WTC11 (cell line): ENCODE measurements at regions not wholly inside any gene's neighbourhood (a gene's known extent, or its start where the extent isn't known, plus 50 kb on each side); places are given as distances from the start of the nearest gene placed in this dataset.

Source experiments
- ATAC-seq: fragments of 200-7000 bp; cut with Tn5 transposase; 2 replicates; pipeline ENCODE4 v1.10.0; 2021; ENCODE audit warnings: mild to moderate bottlenecking, moderate library complexity
- CTCF ChIA-PET: fragments of 300-600 bp; sonication (Branson Sonifier 250); formaldehyde crosslinking; loops from one replicate; lab custom pipeline; 2021; ENCODE audit warnings: antibody characterized with exemption; lab: Charles Lee
- POLR2A ChIA-PET: fragments of 350-600 bp; sonication (Branson Sonifier 250); formaldehyde crosslinking; loops from one replicate; lab custom pipeline; 2021; ENCODE audit warnings: antibody characterized with exemption; lab: Charles Lee
- DNase-seq: peaks from one replicate; pipeline ENCODE4 v3.0.0; 2021; ENCODE audit warnings: low spot score
- H3K27ac Mint-ChIP-seq: 2 replicates; pipeline ENCODE4 v1.8.0; 2021; ENCODE audit warnings: mixed read lengths
- H3K27me3 Mint-ChIP-seq: 2 replicates; pipeline ENCODE4 v1.8.0; 2021; ENCODE audit warnings: low read depth, mild to moderate bottlenecking, moderate library complexity, mixed read lengths
- H3K36me3 Mint-ChIP-seq: 2 replicates; pipeline ENCODE4 v1.8.0; 2021; ENCODE audit warnings: mixed read lengths
- H3K4me1 Mint-ChIP-seq: 2 replicates; pipeline ENCODE4 v1.8.0; 2022; ENCODE audit warnings: mixed read lengths
- H3K4me3 Mint-ChIP-seq: 2 replicates; pipeline ENCODE4 v1.8.0; 2021; ENCODE audit warnings: mild to moderate bottlenecking, moderate library complexity, mixed read lengths
- H3K9me3 Mint-ChIP-seq: 2 replicates; pipeline ENCODE4 v1.8.0; 2021; ENCODE audit warnings: mixed read lengths
- GABPB1 ChIP-seq: sonication (generic); formaldehyde crosslinking; IDR thresholded peaks from 2 replicates; pipeline ENCODE4 v1.8.1; 2023; ENCODE audit warnings: mild to moderate bottlenecking, missing genetic modification reagents
- MXD4 ChIP-seq: fragments of 250-450 bp; sonication (Bioruptor Pico); IDR thresholded peaks from 2 replicates; pipeline ENCODE4 v1.8.0; 2021; ENCODE audit warnings: mild to moderate bottlenecking, moderate library complexity, borderline replicate concordance
- NR2C2 ChIP-seq: sonication (generic); formaldehyde crosslinking; IDR thresholded peaks from 2 replicates; pipeline ENCODE4 v1.8.0; 2022; ENCODE audit warnings: mild to moderate bottlenecking, missing genetic modification reagents
- TCF7 ChIP-seq: sonication (generic); formaldehyde crosslinking; IDR thresholded peaks from 2 replicates; pipeline ENCODE4 v1.8.0; 2022; ENCODE audit warnings: mild to moderate bottlenecking, low read depth, missing genetic modification reagents, moderate library complexity
- ZNF317 ChIP-seq: sonication (generic); formaldehyde crosslinking; IDR thresholded peaks from 2 replicates; pipeline ENCODE4 v1.8.1; 2023; ENCODE audit warnings: low read depth, mild to moderate bottlenecking, moderate library complexity, missing genetic modification reagents, borderline replicate concordance
- ZNF671 ChIP-seq: fragments of 250-450 bp; sonication (Bioruptor Pico); IDR thresholded peaks from 2 replicates; pipeline ENCODE4 v1.8.0; 2021; ENCODE audit warnings: mild to moderate bottlenecking
- TF ChIP-seq, protein P1 (sequence below): fragments of 250-450 bp; sonication (Bioruptor Pico); conservative IDR thresholded peaks from 2 replicates; pipeline ENCODE4 v1.9.0; 2021; ENCODE audit warnings: mild to moderate bottlenecking
- TF ChIP-seq, protein P2 (sequence below): sonication (generic); formaldehyde crosslinking; IDR thresholded peaks from 2 replicates; pipeline ENCODE4 v1.8.1; 2022; ENCODE audit warnings: low read depth, missing genetic modification reagents, borderline replicate concordance
- TF ChIP-seq, protein P3 (sequence below): sonication (generic); formaldehyde crosslinking; IDR thresholded peaks from 2 replicates; pipeline ENCODE4 v1.8.1; 2023; ENCODE audit warnings: mild to moderate bottlenecking, missing genetic modification reagents
- TF ChIP-seq, protein P4 (sequence below): sonication (generic); formaldehyde crosslinking; conservative IDR thresholded peaks from 2 replicates; pipeline ENCODE4 v1.8.1; 2022; ENCODE audit warnings: mild to moderate bottlenecking, missing genetic modification reagents
- TF ChIP-seq, protein P5 (sequence below): sonication (generic); formaldehyde crosslinking; IDR thresholded peaks from 2 replicates; pipeline ENCODE4 v1.8.1; 2022; ENCODE audit warnings: missing genetic modification reagents, borderline replicate concordance
- TF ChIP-seq, protein P6 (sequence below): sonication (generic); formaldehyde crosslinking; IDR thresholded peaks from 2 replicates; pipeline ENCODE4 v1.8.0; 2023; ENCODE audit warnings: mild to moderate bottlenecking, missing genetic modification reagents
- TF ChIP-seq, protein P7 (sequence below): fragments of 250-450 bp; sonication (Bioruptor Pico); IDR thresholded peaks from 2 replicates; pipeline ENCODE4 v1.9.0; 2021; ENCODE audit warnings: mild to moderate bottlenecking

DNA sequence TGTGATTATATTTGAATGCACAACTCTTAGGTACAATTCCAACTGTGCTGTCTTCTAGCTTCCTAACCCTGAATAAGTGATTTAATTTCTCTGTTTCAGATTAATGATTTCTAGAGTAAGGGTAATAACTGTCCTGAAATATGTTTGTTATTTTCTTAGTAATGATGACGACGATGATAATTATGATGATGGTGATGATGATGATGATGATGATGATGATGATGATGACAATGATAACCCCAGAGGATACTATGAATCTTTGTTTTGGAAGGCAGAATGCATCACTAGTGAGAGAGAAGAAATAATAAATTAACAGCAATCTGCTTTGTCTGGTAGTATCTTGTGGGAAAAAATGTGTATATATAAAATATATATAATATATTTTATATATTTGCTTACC lies 317.1 kb upstream of the CDH8 start:
- ATAC-seq (no peak), DNase-seq (no peak)
- H3K27ac Mint-ChIP-seq, result no peak overlapping the region
- no peak overlapping the region for H3K4me3 Mint-ChIP-seq
- no peaks in the 10 kb centered on the region for H3K27me3 Mint-ChIP-seq
- H3K9me3 Mint-ChIP-seq, result no peaks in the 10 kb centered on the region; the same call in 1 of the 2 replicates
- ChIA-PET POLR2A (no interaction called here), CTCF (interaction anchor here (1.3 kb wide), 1 partner anchor 192 kb away, joined by 3 read pairs; no protein-coding TSS in a partner anchor)
- H3K4me1 Mint-ChIP-seq, result no peaks in the 10 kb centered on the region
- H3K36me3 Mint-ChIP-seq, result no peaks in the 10 kb centered on the region
- no peak for TF ChIP-seq TCF7 (CRISPR knock-in tag)
- no peak for TF ChIP-seq GABPB1 (CRISPR knock-in tag)
- TF ChIP-seq, protein P1, sequence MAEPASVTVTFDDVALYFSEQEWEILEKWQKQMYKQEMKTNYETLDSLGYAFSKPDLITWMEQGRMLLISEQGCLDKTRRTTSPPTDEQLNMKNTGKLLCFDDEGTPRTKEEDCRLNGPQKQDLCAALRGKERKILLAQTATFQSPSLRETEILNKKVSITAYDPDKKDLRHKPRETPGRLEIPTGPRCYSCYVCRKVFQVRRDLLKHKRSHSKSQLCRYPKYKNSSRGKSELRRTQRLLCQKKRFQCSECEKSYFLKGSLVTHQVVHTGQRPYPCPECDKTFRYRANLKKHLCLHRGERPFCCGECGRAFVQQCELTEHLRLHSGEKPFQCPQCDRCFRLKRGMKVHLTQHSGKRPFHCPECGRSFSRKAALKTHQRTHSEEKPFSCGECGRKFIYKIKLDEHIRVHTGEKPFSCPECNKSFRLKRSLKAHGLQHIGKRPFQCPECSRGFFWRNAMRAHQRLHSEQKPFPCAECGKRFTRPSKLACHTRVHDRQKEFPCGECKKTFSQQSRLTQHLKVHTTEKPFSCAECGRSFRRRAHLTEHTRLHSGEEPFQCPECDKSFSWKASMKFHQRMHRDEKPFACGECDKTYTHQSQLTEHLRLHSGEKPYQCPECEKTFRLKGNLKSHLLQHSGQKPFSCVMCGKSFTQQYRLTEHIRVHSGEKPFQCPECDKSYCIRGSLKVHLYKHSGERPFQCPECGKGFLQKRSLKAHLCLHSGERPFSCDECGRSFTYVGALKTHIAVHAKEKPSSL (CRISPR knock-in tag), result no peak
- TF ChIP-seq, protein P2, sequence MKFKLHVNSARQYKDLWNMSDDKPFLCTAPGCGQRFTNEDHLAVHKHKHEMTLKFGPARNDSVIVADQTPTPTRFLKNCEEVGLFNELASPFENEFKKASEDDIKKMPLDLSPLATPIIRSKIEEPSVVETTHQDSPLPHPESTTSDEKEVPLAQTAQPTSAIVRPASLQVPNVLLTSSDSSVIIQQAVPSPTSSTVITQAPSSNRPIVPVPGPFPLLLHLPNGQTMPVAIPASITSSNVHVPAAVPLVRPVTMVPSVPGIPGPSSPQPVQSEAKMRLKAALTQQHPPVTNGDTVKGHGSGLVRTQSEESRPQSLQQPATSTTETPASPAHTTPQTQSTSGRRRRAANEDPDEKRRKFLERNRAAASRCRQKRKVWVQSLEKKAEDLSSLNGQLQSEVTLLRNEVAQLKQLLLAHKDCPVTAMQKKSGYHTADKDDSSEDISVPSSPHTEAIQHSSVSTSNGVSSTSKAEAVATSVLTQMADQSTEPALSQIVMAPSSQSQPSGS (CRISPR knock-in tag), result no peak
- TF ChIP-seq, protein P3, sequence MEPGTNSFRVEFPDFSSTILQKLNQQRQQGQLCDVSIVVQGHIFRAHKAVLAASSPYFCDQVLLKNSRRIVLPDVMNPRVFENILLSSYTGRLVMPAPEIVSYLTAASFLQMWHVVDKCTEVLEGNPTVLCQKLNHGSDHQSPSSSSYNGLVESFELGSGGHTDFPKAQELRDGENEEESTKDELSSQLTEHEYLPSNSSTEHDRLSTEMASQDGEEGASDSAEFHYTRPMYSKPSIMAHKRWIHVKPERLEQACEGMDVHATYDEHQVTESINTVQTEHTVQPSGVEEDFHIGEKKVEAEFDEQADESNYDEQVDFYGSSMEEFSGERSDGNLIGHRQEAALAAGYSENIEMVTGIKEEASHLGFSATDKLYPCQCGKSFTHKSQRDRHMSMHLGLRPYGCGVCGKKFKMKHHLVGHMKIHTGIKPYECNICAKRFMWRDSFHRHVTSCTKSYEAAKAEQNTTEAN, result no peak
- TF ChIP-seq, protein P4, sequence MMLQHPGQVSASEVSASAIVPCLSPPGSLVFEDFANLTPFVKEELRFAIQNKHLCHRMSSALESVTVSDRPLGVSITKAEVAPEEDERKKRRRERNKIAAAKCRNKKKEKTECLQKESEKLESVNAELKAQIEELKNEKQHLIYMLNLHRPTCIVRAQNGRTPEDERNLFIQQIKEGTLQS (CRISPR knock-in tag), result no peak
- no peak for TF ChIP-seq ZNF671 (CRISPR knock-in tag)

DNA sequence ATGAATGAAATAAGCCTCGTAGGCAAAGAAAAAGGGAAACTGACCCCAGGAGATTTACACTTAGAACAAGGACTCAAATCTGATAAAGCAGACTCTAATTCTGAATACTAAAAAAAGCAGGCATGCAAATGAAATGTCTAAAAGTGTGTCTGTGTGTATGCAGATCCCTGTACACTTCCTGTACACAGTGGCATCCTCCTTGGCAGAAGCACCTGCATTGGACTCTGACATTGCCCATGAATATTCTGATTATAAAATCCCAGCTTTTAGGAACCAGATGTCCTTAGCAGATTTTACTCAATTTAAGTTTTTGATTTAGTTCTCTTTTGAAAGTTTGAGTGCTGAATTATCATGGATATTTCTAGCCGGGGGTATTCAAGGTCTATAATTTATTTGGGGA lies 306.0 kb upstream of the CDH8 start:
- ChIA-PET CTCF (no interaction called here), POLR2A (interaction anchor here (1.2 kb wide), 1 partner anchor 578 kb away, joined by 3 read pairs; no protein-coding TSS in a partner anchor)
- TF ChIP-seq ZNF317 (CRISPR knock-in tag) (no peak), NR2C2 (CRISPR knock-in tag) (no peak), MXD4 (CRISPR knock-in tag) (no peak)
- TF ChIP-seq, protein P5, sequence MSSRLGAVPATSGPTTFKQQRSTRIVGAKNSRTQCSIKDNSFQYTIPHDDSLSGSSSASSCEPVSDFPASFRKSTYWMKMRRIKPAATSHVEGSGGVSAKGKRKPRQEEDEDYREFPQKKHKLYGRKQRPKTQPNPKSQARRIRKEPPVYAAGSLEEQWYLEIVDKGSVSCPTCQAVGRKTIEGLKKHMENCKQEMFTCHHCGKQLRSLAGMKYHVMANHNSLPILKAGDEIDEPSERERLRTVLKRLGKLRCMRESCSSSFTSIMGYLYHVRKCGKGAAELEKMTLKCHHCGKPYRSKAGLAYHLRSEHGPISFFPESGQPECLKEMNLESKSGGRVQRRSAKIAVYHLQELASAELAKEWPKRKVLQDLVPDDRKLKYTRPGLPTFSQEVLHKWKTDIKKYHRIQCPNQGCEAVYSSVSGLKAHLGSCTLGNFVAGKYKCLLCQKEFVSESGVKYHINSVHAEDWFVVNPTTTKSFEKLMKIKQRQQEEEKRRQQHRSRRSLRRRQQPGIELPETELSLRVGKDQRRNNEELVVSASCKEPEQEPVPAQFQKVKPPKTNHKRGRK, result no peak
- TF ChIP-seq, protein P6, sequence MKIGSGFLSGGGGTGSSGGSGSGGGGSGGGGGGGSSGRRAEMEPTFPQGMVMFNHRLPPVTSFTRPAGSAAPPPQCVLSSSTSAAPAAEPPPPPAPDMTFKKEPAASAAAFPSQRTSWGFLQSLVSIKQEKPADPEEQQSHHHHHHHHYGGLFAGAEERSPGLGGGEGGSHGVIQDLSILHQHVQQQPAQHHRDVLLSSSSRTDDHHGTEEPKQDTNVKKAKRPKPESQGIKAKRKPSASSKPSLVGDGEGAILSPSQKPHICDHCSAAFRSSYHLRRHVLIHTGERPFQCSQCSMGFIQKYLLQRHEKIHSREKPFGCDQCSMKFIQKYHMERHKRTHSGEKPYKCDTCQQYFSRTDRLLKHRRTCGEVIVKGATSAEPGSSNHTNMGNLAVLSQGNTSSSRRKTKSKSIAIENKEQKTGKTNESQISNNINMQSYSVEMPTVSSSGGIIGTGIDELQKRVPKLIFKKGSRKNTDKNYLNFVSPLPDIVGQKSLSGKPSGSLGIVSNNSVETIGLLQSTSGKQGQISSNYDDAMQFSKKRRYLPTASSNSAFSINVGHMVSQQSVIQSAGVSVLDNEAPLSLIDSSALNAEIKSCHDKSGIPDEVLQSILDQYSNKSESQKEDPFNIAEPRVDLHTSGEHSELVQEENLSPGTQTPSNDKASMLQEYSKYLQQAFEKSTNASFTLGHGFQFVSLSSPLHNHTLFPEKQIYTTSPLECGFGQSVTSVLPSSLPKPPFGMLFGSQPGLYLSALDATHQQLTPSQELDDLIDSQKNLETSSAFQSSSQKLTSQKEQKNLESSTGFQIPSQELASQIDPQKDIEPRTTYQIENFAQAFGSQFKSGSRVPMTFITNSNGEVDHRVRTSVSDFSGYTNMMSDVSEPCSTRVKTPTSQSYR (CRISPR knock-in tag), result no peak
- TF ChIP-seq, protein P7, sequence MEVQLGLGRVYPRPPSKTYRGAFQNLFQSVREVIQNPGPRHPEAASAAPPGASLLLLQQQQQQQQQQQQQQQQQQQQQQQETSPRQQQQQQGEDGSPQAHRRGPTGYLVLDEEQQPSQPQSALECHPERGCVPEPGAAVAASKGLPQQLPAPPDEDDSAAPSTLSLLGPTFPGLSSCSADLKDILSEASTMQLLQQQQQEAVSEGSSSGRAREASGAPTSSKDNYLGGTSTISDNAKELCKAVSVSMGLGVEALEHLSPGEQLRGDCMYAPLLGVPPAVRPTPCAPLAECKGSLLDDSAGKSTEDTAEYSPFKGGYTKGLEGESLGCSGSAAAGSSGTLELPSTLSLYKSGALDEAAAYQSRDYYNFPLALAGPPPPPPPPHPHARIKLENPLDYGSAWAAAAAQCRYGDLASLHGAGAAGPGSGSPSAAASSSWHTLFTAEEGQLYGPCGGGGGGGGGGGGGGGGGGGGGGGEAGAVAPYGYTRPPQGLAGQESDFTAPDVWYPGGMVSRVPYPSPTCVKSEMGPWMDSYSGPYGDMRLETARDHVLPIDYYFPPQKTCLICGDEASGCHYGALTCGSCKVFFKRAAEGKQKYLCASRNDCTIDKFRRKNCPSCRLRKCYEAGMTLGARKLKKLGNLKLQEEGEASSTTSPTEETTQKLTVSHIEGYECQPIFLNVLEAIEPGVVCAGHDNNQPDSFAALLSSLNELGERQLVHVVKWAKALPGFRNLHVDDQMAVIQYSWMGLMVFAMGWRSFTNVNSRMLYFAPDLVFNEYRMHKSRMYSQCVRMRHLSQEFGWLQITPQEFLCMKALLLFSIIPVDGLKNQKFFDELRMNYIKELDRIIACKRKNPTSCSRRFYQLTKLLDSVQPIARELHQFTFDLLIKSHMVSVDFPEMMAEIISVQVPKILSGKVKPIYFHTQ, result no peak
- H3K4me3 Mint-ChIP-seq, result no peak overlapping the region
- no peaks in the 10 kb centered on the region for H3K36me3 Mint-ChIP-seq
- H3K4me1 Mint-ChIP-seq, result no peaks in the 10 kb centered on the region
- H3K9me3 Mint-ChIP-seq, result no peaks in the 10 kb centered on the region
- no peaks in the 10 kb centered on the region for H3K27me3 Mint-ChIP-seq
- ATAC-seq (no peak), DNase-seq (no peak)
- no peak overlapping the region for H3K27ac Mint-ChIP-seq
